Neural progenitor cell (in vitro differentiated cells): ENCODE measurements at regions not wholly inside any gene's neighbourhood (a gene's known extent, or its start where the extent isn't known, plus 50 kb on each side); places are given as distances from the start of the nearest gene placed in this dataset.
A peak's percentile ranks its signal among the peaks of the same experiment; 100 is the strongest.

Source experiments
- DNase-seq: peaks from one replicate; pipeline ENCODE4 v3.0.0-alpha.2; 2016; ENCODE audit warnings: low spot score
- H2AFZ ChIP-seq: fragments of 200-600 bp; sonication (generic); replicated peaks from 2 replicates; pipeline ENCODE4 v1.6.1; 2016; ENCODE audit warnings: antibody characterized with exemption
- H3F3A ChIP-seq: fragments of 200-600 bp; sonication (generic); 2 replicates; pipeline ENCODE4 v1.6.1; 2016; ENCODE audit warnings: antibody characterized with exemption, low read depth
- H3K27ac ChIP-seq: fragments of 200-600 bp; sonication (generic); 2 replicates; pipeline ENCODE4 v1.5.1; 2016; ENCODE audit warnings: mild to moderate bottlenecking
- H3K27me3 ChIP-seq: fragments of 200-600 bp; sonication (generic); 2 replicates; pipeline ENCODE4 v1.6.1; 2016; ENCODE audit warnings: mild to moderate bottlenecking, moderate library complexity
- H3K36me3 ChIP-seq: fragments of 200-600 bp; sonication (generic); 2 replicates; pipeline ENCODE4 v1.5.1; 2016
- H3K4me1 ChIP-seq: fragments of 200-600 bp; sonication (generic); 2 replicates; pipeline ENCODE4 v1.6.1; 2016; ENCODE audit warnings: mixed run types
- H3K4me2 ChIP-seq: fragments of 200-600 bp; sonication (generic); 2 replicates; pipeline ENCODE4 v1.6.1; 2016
- H3K4me3 ChIP-seq: fragments of 200-600 bp; sonication (generic); 2 replicates; pipeline ENCODE4 v1.5.1; 2016
- H3K79me2 ChIP-seq: fragments of 200-600 bp; sonication (generic); 2 replicates; pipeline ENCODE4 v1.6.1; 2016; ENCODE audit warnings: low read depth
- H3K9ac ChIP-seq: fragments of 200-600 bp; sonication (generic); 2 replicates; pipeline ENCODE4 v1.6.1; 2016
- H3K9me3 ChIP-seq: fragments of 200-600 bp; sonication (generic); 2 replicates; pipeline ENCODE4 v1.5.1; 2016; ENCODE audit warnings: low read depth
- H4K20me1 ChIP-seq: fragments of 200-600 bp; sonication (generic); 2 replicates; pipeline ENCODE4 v1.6.1; 2016; ENCODE audit warnings: low read depth
- H3K27ac Mint-ChIP-seq: 3 replicates; pipeline ENCODE4 v1.8.0; 2021; ENCODE audit warnings: mixed read lengths
- H3K27me3 Mint-ChIP-seq: 2 replicates; pipeline ENCODE4 v1.8.0; 2022; ENCODE audit warnings: low read depth, mild to moderate bottlenecking, inconsistent platforms, moderate library complexity, mixed read lengths; ENCODE audit not compliant: insufficient read depth
- H3K36me3 Mint-ChIP-seq: 3 replicates; pipeline ENCODE4 v1.8.0; 2021; ENCODE audit warnings: mixed read lengths
- H3K4me1 Mint-ChIP-seq: 3 replicates; pipeline ENCODE4 v1.8.0; 2021; ENCODE audit warnings: mixed read lengths
- H3K4me3 Mint-ChIP-seq: 3 replicates; pipeline ENCODE4 v1.8.0; 2021; ENCODE audit warnings: mild to moderate bottlenecking, moderate library complexity, mixed read lengths
- H3K9me3 Mint-ChIP-seq: 3 replicates; pipeline ENCODE4 v1.8.0; 2020; ENCODE audit warnings: mixed read lengths
- CTCF ChIP-seq: fragments of 200-600 bp; sonication (generic); IDR thresholded peaks from 2 replicates; pipeline ENCODE4 v1.5.1; 2017; ENCODE audit warnings: antibody characterized with exemption, mild to moderate bottlenecking
- EZH2 ChIP-seq: fragments of 200-600 bp; sonication (generic); IDR thresholded peaks from 2 replicates; pipeline ENCODE4 v1.6.1; 2017; ENCODE audit warnings: antibody characterized with exemption, mild to moderate bottlenecking, moderate library complexity
- EZH2phosphoT487 ChIP-seq: fragments of 200-600 bp; sonication (generic); IDR thresholded peaks from 2 replicates; pipeline ENCODE4 v1.6.1; 2017; ENCODE audit warnings: antibody characterized with exemption

DNA sequence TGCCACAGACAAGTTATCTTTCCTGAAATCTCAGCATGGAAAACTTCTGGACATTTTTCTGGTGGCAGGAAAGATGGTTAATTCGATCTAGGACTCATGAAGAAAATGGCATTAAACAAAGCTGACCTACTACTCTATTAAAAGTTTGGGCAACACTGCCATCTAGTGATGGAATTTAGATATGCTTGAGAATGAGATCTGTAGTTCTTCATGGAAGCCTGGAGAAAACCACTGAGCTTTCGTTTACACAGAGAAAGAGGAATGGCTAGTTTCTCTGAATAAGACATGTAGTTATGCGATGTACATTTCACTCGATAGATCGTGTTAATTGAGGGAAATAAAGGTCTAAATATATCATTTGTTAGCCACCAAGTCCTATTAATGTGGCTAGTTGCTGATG, 51.7 kb upstream of the CHRDL1 start:
- Histone ChIP-seq H3K79me2 (no peaks in the 10 kb centered on the region), H3K27ac (no peak overlapping the region), H4K20me1 (no peaks in the 10 kb centered on the region), H2AFZ (peak overlapping the region; percentile 85), H3K4me2 (no peak overlapping the region), H3K27me3 (no peaks in the 10 kb centered on the region), H3K9ac (no peak overlapping the region), H3K4me3 (no peak overlapping the region), H3K4me1 (no peaks in the 10 kb centered on the region), H3F3A (no peaks in the 10 kb centered on the region), H3K9me3 (no peaks in the 10 kb centered on the region), H3K36me3 (no peaks in the 10 kb centered on the region)
- Mint-ChIP-seq H3K27ac (no peak overlapping the region), H3K4me3 (no peak overlapping the region), H3K27me3 (no peaks in the 10 kb centered on the region), H3K36me3 (no peaks in the 10 kb centered on the region), H3K4me1 (peaks cover 12% of the 10 kb centered on the region), H3K9me3 (no peaks in the 10 kb centered on the region)
- peak; percentile 77 for DNase-seq
- TF ChIP-seq EZH2phosphoT487: no peak
- TF ChIP-seq CTCF: peak; percentile 78

- no peak overlapping the region for H3K4me3 ChIP-seq
- H4K20me1 ChIP-seq: no peaks in the 10 kb centered on the region
- no peaks in the 10 kb centered on the region for H3K4me1 ChIP-seq
- no peak overlapping the region for H3K4me2 ChIP-seq
- no peaks in the 10 kb centered on the region for H3K27me3 ChIP-seq
- no peaks in the 10 kb centered on the region for H3K9me3 ChIP-seq
- H3K9me3 Mint-ChIP-seq: no peaks in the 10 kb centered on the region
- no peaks in the 10 kb centered on the region for H3F3A ChIP-seq
- DNase-seq: no peak
- no peaks in the 10 kb centered on the region for H3K36me3 Mint-ChIP-seq
- no peak overlapping the region for H3K27ac Mint-ChIP-seq
- H3K27ac ChIP-seq: no peak overlapping the region
- H3K79me2 ChIP-seq: no peaks in the 10 kb centered on the region
- no peak overlapping the region for H3K9ac ChIP-seq
- no peak overlapping the region for H3K4me3 Mint-ChIP-seq
- TF ChIP-seq EZH2 (no peak), CTCF (no peak), EZH2phosphoT487 (no peak)
- no peak overlapping the region for H2AFZ ChIP-seq
- no peaks in the 10 kb centered on the region for H3K27me3 Mint-ChIP-seq
- H3K36me3 ChIP-seq: no peaks in the 10 kb centered on the region
- H3K4me1 Mint-ChIP-seq: peaks cover 8% of the 10 kb centered on the region
Measured at GRCh38 chrX:110846071-110846470, 50.5 kb upstream of the CHRDL1 start.
